Lower lobe of right lung (tissue), 2 donors: ENCODE measurements at regions not wholly inside any gene's neighbourhood (a gene's known extent, or its start where the extent isn't known, plus 50 kb on each side); places are given as distances from the start of the nearest gene placed in this dataset.

Experiments used
- ATAC-seq, 2 donors: fragments of 200-7000 bp; cut with Tn5 transposase; one replicate each; pipeline ENCODE4 v1.9.1; 2020 to 2022; ENCODE audit warnings: mild to moderate bottlenecking in 2 of 2, moderate library complexity in 2 of 2
- DNase-seq: peaks from one replicate; pipeline ENCODE4 v3.0.0-alpha.2; 2020
- H3K27ac ChIP-seq: fragments of 200-600 bp; one replicate; pipeline ENCODE4 v1.8.0; 2022
- H3K27me3 ChIP-seq: fragments of 200-600 bp; one replicate; pipeline ENCODE4 v1.8.0; 2022; ENCODE audit warnings: low read depth
- H3K36me3 ChIP-seq: fragments of 200-600 bp; one replicate; pipeline ENCODE4 v1.8.0; 2022; ENCODE audit warnings: mild to moderate bottlenecking
- H3K4me1 ChIP-seq: fragments of 200-600 bp; one replicate; pipeline ENCODE4 v1.8.0; 2022
- H3K4me3 ChIP-seq: fragments of 200-600 bp; one replicate; pipeline ENCODE4 v1.8.0; 2022; ENCODE audit warnings: mild to moderate bottlenecking
- H3K9me3 ChIP-seq: fragments of 200-600 bp; one replicate; pipeline ENCODE4 v1.8.0; 2022
- intact Hi-C: fragments of 100-400 bp; cut with DNase I; formaldehyde crosslinking; loops from one replicate; pipeline ENCODE4 v1.11.0; 2022
- TF ChIP-seq, protein P1 (sequence below): fragments of 200-600 bp; IDR thresholded peaks from one replicate; pipeline ENCODE4 v1.8.0; 2022; ENCODE audit warnings: antibody characterized with exemption, mild to moderate bottlenecking
- donor health status: DM: no; HTN: yes; CAD: no; lungs with severe emphysema.

- Histone ChIP-seq H3K36me3 (no peaks in the 10 kb centered on the region), H3K9me3 (no peaks in the 10 kb centered on the region), H3K27me3 (no peaks in the 10 kb centered on the region), H3K4me3 (no peak overlapping the region), H3K4me1 (no peaks in the 10 kb centered on the region), H3K27ac (no peak overlapping the region)
- TF ChIP-seq, protein P1, sequence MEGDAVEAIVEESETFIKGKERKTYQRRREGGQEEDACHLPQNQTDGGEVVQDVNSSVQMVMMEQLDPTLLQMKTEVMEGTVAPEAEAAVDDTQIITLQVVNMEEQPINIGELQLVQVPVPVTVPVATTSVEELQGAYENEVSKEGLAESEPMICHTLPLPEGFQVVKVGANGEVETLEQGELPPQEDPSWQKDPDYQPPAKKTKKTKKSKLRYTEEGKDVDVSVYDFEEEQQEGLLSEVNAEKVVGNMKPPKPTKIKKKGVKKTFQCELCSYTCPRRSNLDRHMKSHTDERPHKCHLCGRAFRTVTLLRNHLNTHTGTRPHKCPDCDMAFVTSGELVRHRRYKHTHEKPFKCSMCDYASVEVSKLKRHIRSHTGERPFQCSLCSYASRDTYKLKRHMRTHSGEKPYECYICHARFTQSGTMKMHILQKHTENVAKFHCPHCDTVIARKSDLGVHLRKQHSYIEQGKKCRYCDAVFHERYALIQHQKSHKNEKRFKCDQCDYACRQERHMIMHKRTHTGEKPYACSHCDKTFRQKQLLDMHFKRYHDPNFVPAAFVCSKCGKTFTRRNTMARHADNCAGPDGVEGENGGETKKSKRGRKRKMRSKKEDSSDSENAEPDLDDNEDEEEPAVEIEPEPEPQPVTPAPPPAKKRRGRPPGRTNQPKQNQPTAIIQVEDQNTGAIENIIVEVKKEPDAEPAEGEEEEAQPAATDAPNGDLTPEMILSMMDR = no peak
- intact Hi-C loops = no loop called here
- ATAC-seq (no peak), DNase-seq (no peak)
Measured at GRCh38 chr7:113770146-113770738, 148.6 kb downstream of the PPP1R3A start.

DNA sequence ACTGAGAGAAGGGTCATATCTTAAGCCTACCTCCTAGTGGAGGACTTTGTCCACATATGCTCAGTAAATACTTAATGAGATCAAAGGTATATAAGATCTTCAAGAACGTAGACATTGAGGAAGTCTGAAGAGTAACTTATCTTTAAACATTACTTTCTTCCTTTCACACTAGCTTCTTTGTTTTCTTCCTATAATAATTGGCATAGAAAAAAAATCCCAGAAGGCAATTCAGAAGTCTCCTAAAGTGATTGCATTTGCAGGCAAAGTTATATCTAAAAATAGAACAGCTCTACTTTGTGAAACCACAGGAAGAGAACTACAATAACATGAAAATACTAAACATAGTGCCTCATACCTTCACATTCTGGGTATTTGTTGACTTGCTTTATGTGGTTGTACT is 150.4 kb downstream of the PPP1R3A start:
- Histone ChIP-seq H3K27ac (no peak overlapping the region), H3K27me3 (no peaks in the 10 kb centered on the region), H3K4me3 (no peak overlapping the region), H3K4me1 (no peaks in the 10 kb centered on the region), H3K36me3 (no peaks in the 10 kb centered on the region), H3K9me3 (no peaks in the 10 kb centered on the region)
- no peak for DNase-seq
- intact Hi-C loops = no loop called here
- TF ChIP-seq, protein P1 = no peak
- ATAC-seq = no peak

GRCh38 chr7:113764401-113765035 is 154.3 kb downstream of the PPP1R3A start:
- TF ChIP-seq, protein P1 = no peak
- ATAC-seq = no peak
- no peaks in the 10 kb centered on the region for H3K9me3 ChIP-seq
- no peak overlapping the region for H3K27ac ChIP-seq
- intact Hi-C loops = no loop called here
- H3K4me3 ChIP-seq = no peak overlapping the region
- no peaks in the 10 kb centered on the region for H3K27me3 ChIP-seq
- no peak for DNase-seq
- H3K4me1 ChIP-seq = no peaks in the 10 kb centered on the region
- H3K36me3 ChIP-seq = no peaks in the 10 kb centered on the region

- DNase-seq (no peak), ATAC-seq (no peak)
- H3K9me3 ChIP-seq = no peaks in the 10 kb centered on the region
- intact Hi-C loops = no loop called here
- TF ChIP-seq, protein P1 = no peak
- H3K36me3 ChIP-seq = no peaks in the 10 kb centered on the region
- H3K4me3 ChIP-seq = no peak overlapping the region
- no peaks in the 10 kb centered on the region for H3K27me3 ChIP-seq
- no peaks in the 10 kb centered on the region for H3K4me1 ChIP-seq
- H3K27ac ChIP-seq = no peak overlapping the region
Measured at GRCh38 chr7:113763226-113763625, 155.6 kb downstream of the PPP1R3A start.

DNA sequence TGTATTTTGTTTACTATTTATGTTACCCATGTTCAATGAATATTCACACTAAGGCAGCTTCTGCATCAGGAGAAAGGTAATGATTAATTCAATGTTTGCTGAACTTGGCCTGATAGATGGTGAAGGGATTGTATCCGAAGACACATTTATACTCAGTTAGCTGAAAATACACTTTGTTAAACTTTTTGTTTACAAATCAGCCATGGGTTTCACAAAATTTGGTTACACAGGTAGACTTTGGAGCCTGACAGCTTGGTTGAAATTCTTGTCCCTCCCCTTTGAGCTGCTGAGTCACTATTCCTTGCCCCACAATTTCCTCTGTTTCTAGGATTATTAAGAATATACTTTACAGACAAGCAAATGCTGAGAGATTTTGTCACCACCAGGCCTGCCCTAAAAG is 162.6 kb downstream of the PPP1R3A start:
- no peak for ATAC-seq
- TF ChIP-seq, protein P1 = no peak
- no peak for DNase-seq
- Histone ChIP-seq H3K4me1 (no peaks in the 10 kb centered on the region), H3K4me3 (no peak overlapping the region), H3K27ac (no peak overlapping the region), H3K9me3 (no peaks in the 10 kb centered on the region), H3K36me3 (no peaks in the 10 kb centered on the region), H3K27me3 (no peaks in the 10 kb centered on the region)
- intact Hi-C loops = no loop called here
